ENCODE measurements at regions not wholly inside any gene's neighbourhood (a gene's known extent, or its start where the extent isn't known, plus 50 kb on each side); places are given as distances from the start of the nearest gene placed in this dataset.

GRCh38 chr4:13178621-13179020, 305.5 kb downstream of the RAB28 start:
- DNase-seq (ENCODE audit: extremely low read depth, low read depth): no peak
- TF ChIP-seq CTCF (IDR thresholded peaks at IDR 0.05; ENCODE audit: low read depth, low read length): no peak

GRCh38 chr4:13176741-13177142, 307.4 kb downstream of the RAB28 start:
- DNase-seq (ENCODE audit: extremely low read depth, low read depth): no peak
- TF ChIP-seq CTCF (IDR thresholded peaks at IDR 0.05; ENCODE audit: low read depth, low read length): no peak

GRCh38 chr4:13174926-13175325, 309.2 kb downstream of the RAB28 start:
- no peak for DNase-seq (ENCODE audit: extremely low read depth, low read depth)
- TF ChIP-seq CTCF (IDR thresholded peaks at IDR 0.05; ENCODE audit: low read depth, low read length): no peak

GRCh38 chr4:13174001-13174400, 310.1 kb downstream of the RAB28 start:
- no peak for TF ChIP-seq CTCF (IDR thresholded peaks at IDR 0.05; ENCODE audit: low read depth, low read length)

GRCh38 chr4:13171292-13172057, 312.7 kb downstream of the RAB28 start:
- no peak for TF ChIP-seq CTCF (IDR thresholded peaks at IDR 0.05; ENCODE audit: low read depth, low read length)
- DNase-seq (ENCODE audit: extremely low read depth, low read depth): no peak

More at GRCh38 chr4:13174001-13174400, 310.1 kb downstream of the RAB28 start:
- no peak for DNase-seq (ENCODE audit: extremely low read depth, low read depth)

GRCh38 chr4:13169731-13170525, 314.2 kb downstream of the RAB28 start:
- no peak for DNase-seq (ENCODE audit: extremely low read depth, low read depth)
- TF ChIP-seq CTCF (IDR thresholded peaks at IDR 0.05; ENCODE audit: low read depth, low read length): no peak

GRCh38 chr4:13168326-13168725, 315.8 kb downstream of the RAB28 start:
- no peak for DNase-seq (ENCODE audit: extremely low read depth, low read depth)
- TF ChIP-seq CTCF (IDR thresholded peaks at IDR 0.05; ENCODE audit: low read depth, low read length): no peak
